ENCODE measurements at regions not wholly inside any gene's neighbourhood (a gene's known extent, or its start where the extent isn't known, plus 50 kb on each side); places are given as distances from the start of the nearest gene placed in this dataset.

DNA sequence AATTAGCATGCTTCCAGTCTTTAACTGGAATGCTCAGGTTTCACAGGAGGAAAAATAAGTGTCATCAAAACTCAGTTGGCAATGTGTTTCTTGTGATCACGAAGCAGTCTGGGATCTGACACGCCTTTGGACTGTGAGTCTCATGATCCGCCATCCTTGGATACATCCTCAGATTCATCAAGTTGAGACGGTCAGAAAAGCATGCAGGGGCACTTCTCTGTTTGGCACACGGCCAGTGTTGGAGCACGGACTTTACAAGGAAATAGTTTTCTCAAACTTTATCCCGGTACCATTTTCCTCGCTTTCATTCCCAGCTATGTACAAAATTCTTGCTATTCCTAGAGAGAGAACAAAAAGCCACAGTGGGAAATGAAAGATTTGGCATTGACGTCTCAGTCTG lies 88.4 kb upstream of the PARP11 start:
- TF ChIP-seq EZH2 (IDR thresholded peaks at IDR 0.05; ENCODE audit: insufficient read depth, poor library complexity, severe bottlenecking) (no peak), EZH2phosphoT487 (IDR thresholded peaks at IDR 0.05; ENCODE audit: insufficient read depth, low read depth) (no peak)
